ENCODE measurements at regions not wholly inside any gene's neighbourhood (a gene's known extent, or its start where the extent isn't known, plus 50 kb on each side); places are given as distances from the start of the nearest gene placed in this dataset.

- CTCF ChIA-PET: no interaction called here
- H3K79me2 ChIP-seq (ENCODE audit: control insufficient read depth, insufficient read depth, low read length): no peaks in the 10 kb centered on the region
- H4K20me1 ChIP-seq (ENCODE audit: control insufficient read depth, insufficient read depth): no peaks in the 10 kb centered on the region
- no peak for FAIRE-seq
- no peak overlapping the region for H3K4me2 ChIP-seq (ENCODE audit: control insufficient read depth, insufficient read depth)
- H2AFZ ChIP-seq (ENCODE audit: control insufficient read depth, low read depth, low read length): no peak overlapping the region
- SMC1A ChIA-PET (ENCODE audit: uncharacterized antibody, unreplicated experiment): no interaction called here
- H3K4me1 ChIP-seq (ENCODE audit: control insufficient read depth, insufficient read depth, low read length): no peaks in the 10 kb centered on the region
- 94% methylated on average over 1 of the region's 1 CpG for WGBS (ENCODE audit: insufficient coverage, insufficient replicate concordance, low lambda C conversion rate, missing lambda C conversion rate)
- no peak overlapping the region for H3K9ac ChIP-seq (ENCODE audit: control insufficient read depth, insufficient read depth, low read length)
- H3K27ac ChIP-seq (ENCODE audit: control insufficient read depth, insufficient read depth): no peak overlapping the region
- POLR2A ChIA-PET: no interaction called here
- no peaks in the 10 kb centered on the region for H3K36me3 ChIP-seq (ENCODE audit: control insufficient read depth in 2 of 2, insufficient read depth in 2 of 2, low read length in 1 of 2)
- no peak for TF ChIP-seq POLR2AphosphoS2 (IDR thresholded peaks at IDR 0.05; ENCODE audit: low read depth, low read length)
- no peak for TF ChIP-seq POLR2A (IDR thresholded peaks at IDR 0.05; ENCODE audit: low read depth, low read length)
- TF ChIP-seq ETV6 (conservative IDR thresholded peaks at IDR 0.05 in 1 of 2, IDR thresholded peaks at IDR 0.05 in 1 of 2; ENCODE audit: borderline replicate concordance in 1 of 2, low read depth in 1 of 2): no peak
- no peak for TF ChIP-seq CHD4 (IDR thresholded peaks at IDR 0.05)
- TF ChIP-seq HDAC6 (IDR thresholded peaks at IDR 0.05; ENCODE audit: unreplicated experiment): no peak
- no peak for TF ChIP-seq ATF3 (IDR thresholded peaks at IDR 0.05; ENCODE audit: borderline replicate concordance, extremely low read depth, low read depth, low read length)
- no TSS peak for BruUV-seq (replicated peaks)
- H3K4me3 ChIP-seq: no peak overlapping the region
- no peak for DNase-seq (ENCODE audit: low read depth, low spot score)
- no peak for ATAC-seq
- RAD21 ChIA-PET (ENCODE audit: unreplicated experiment): no interaction called here
- H3K27me3 ChIP-seq (replicated peaks in 1 of 2; ENCODE audit: control insufficient read depth in 2 of 2, insufficient read depth in 2 of 2, low read length in 1 of 2): no peaks in the 10 kb centered on the region
- H3K9me3 ChIP-seq (replicated peaks; ENCODE audit: control insufficient read depth, insufficient read depth, low read length): no peaks in the 10 kb centered on the region
- intact Hi-C loops (cut with micrococcal nuclease; ENCODE audit: unreplicated experiment): no loop called here
- in situ Hi-C loops (cut with MboI): no loop called here
These were observed 374.9 kb downstream of the CDH9 start for GRCh38 chr5:26663500-26663899.

GRCh38 chr5:26662806-26663360 lies 375.5 kb downstream of the CDH9 start:
- no peak overlapping the region for H2AFZ ChIP-seq (ENCODE audit: control insufficient read depth, low read depth, low read length)
- H3K4me1 ChIP-seq (ENCODE audit: control insufficient read depth, insufficient read depth, low read length): no peaks in the 10 kb centered on the region
- no peak overlapping the region for H3K4me2 ChIP-seq (ENCODE audit: control insufficient read depth, insufficient read depth)
- H3K36me3 ChIP-seq (ENCODE audit: control insufficient read depth in 2 of 2, insufficient read depth in 2 of 2, low read length in 1 of 2): no peaks in the 10 kb centered on the region
- DNase-seq (ENCODE audit: low read depth, low spot score) (no peak), FAIRE-seq (no peak), ATAC-seq (no peak)
- ChIA-PET SMC1A (ENCODE audit: uncharacterized antibody, unreplicated experiment) (no interaction called here), CTCF (interaction anchor here (0.6 kb wide), 1 partner anchor 1567 kb away, joined by 3 read pairs; no protein-coding TSS in a partner anchor), RAD21 (ENCODE audit: unreplicated experiment) (no interaction called here), POLR2A (no interaction called here)
- H3K4me3 ChIP-seq: no peak overlapping the region
- TF ChIP-seq CEBPB (IDR thresholded peaks at IDR 0.05; ENCODE audit: borderline replicate concordance in 1 of 2, low read depth in 2 of 2, low read length in 2 of 2): no peak
- TF ChIP-seq POLR2A (IDR thresholded peaks at IDR 0.05; ENCODE audit: low read depth, low read length): no peak
- no peak for TF ChIP-seq BCL11A (IDR thresholded peaks at IDR 0.05; ENCODE audit: low read depth, low read length)
- TF ChIP-seq CREM (IDR thresholded peaks at IDR 0.05; ENCODE audit: low read depth): no peak
- TF ChIP-seq ATF3 (IDR thresholded peaks at IDR 0.05; ENCODE audit: borderline replicate concordance, extremely low read depth, low read depth, low read length): no peak
- TF ChIP-seq JUNB (IDR thresholded peaks at IDR 0.05): no peak
- TF ChIP-seq SP1 (IDR thresholded peaks at IDR 0.05; ENCODE audit: low read depth, low read length): no peak
- no peak for TF ChIP-seq KLF5 (IDR thresholded peaks at IDR 0.05; ENCODE audit: partially characterized antibody)
- no peak for TF ChIP-seq IKZF1 (conservative IDR thresholded peaks at IDR 0.05)
- no peak for TF ChIP-seq ASH2L (IDR thresholded peaks at IDR 0.05; ENCODE audit: borderline replicate concordance, low read depth)
- TF ChIP-seq STAT3 (IDR thresholded peaks at IDR 0.05; ENCODE audit: low read depth, low read length): no peak
- no peak for TF ChIP-seq FOS (IDR thresholded peaks at IDR 0.05; ENCODE audit: borderline replicate concordance, extremely low read depth, insufficient read length)
- no peak overlapping the region for H3K9ac ChIP-seq (ENCODE audit: control insufficient read depth, insufficient read depth, low read length)
- intact Hi-C loops (cut with micrococcal nuclease; ENCODE audit: unreplicated experiment): no loop called here
- in situ Hi-C loops (cut with MboI): no loop called here
- H3K79me2 ChIP-seq (ENCODE audit: control insufficient read depth, insufficient read depth, low read length): no peaks in the 10 kb centered on the region
- no peaks in the 10 kb centered on the region for H3K27me3 ChIP-seq (replicated peaks in 1 of 2; ENCODE audit: control insufficient read depth in 2 of 2, insufficient read depth in 2 of 2, low read length in 1 of 2)
- 27% methylated on average over 2 of the region's 2 CpGs for WGBS (ENCODE audit: insufficient coverage, insufficient replicate concordance, low lambda C conversion rate, missing lambda C conversion rate)
- no peak overlapping the region for H3K27ac ChIP-seq (ENCODE audit: control insufficient read depth, insufficient read depth)
- no peaks in the 10 kb centered on the region for H3K9me3 ChIP-seq (replicated peaks; ENCODE audit: control insufficient read depth, insufficient read depth, low read length)
- H4K20me1 ChIP-seq (ENCODE audit: control insufficient read depth, insufficient read depth): no peaks in the 10 kb centered on the region
- no TSS peak for BruUV-seq (replicated peaks)
